SU-DHL-6 (cell line): ENCODE measurements at regions not wholly inside any gene's neighbourhood (a gene's known extent, or its start where the extent isn't known, plus 50 kb on each side); places are given as distances from the start of the nearest gene placed in this dataset.

Source experiments
- H2AFZ ChIP-seq: fragments of 200-600 bp; sonication (generic); 2 replicates; pipeline ENCODE4 v1.6.1; 2014; ENCODE audit warnings: low read depth, mild to moderate bottlenecking, moderate library complexity, mixed read lengths, antibody characterized with exemption, low read length; ENCODE audit not compliant: severe bottlenecking
- H3F3A ChIP-seq: fragments of 200-600 bp; shearing (Covaris generic); 2 replicates; pipeline ENCODE4 v1.6.0; 2016; ENCODE audit warnings: antibody characterized with exemption, mild to moderate bottlenecking; ENCODE audit not compliant: insufficient read depth
- H3K27ac ChIP-seq: fragments of 200-600 bp; sonication (generic); 2 replicates; pipeline ENCODE4 v1.5.1; 2016; ENCODE audit warnings: low read depth, mild to moderate bottlenecking, low read length, moderate library complexity, mixed read lengths
- H3K27me3 ChIP-seq: fragments of 200-600 bp; sonication (generic), shearing (Covaris generic); 2 replicates; pipeline ENCODE4 v1.6.0; 2014; ENCODE audit warnings: mild to moderate bottlenecking, low read length
- H3K36me3 ChIP-seq: fragments of 200-600 bp; sonication (generic); 2 replicates; pipeline ENCODE4 v1.6.1; 2014; ENCODE audit warnings: mild to moderate bottlenecking, low read length, mixed read lengths
- H3K4me2 ChIP-seq: fragments of 300-600, 200-600 bp; shearing (Covaris generic), sonication (generic); 2 replicates; pipeline ENCODE4 v1.6.0; 2014; ENCODE audit warnings: low read length, low read depth, mild to moderate bottlenecking; ENCODE audit not compliant: poor library complexity, severe bottlenecking
- H3K4me3 ChIP-seq: fragments of 200-600 bp; sonication (generic); 2 replicates; pipeline ENCODE4 v1.5.1; 2014; ENCODE audit warnings: antibody characterized with exemption, low read length, mild to moderate bottlenecking, mixed read lengths; ENCODE audit not compliant: insufficient read depth, poor library complexity, severe bottlenecking
- H3K79me2 ChIP-seq: fragments of 200-600 bp; sonication (generic); 2 replicates; pipeline ENCODE4 v1.6.1; 2014; ENCODE audit warnings: mild to moderate bottlenecking, low read length, moderate library complexity; ENCODE audit not compliant: insufficient read depth
- H3K9ac ChIP-seq: fragments of 200-600 bp; sonication (generic); 2 replicates; pipeline ENCODE4 v1.7.0; 2014; ENCODE audit warnings: mild to moderate bottlenecking, low read length
- H3K9me2 ChIP-seq: fragments of 200-600 bp; sonication (generic); replicated peaks from 2 replicates; pipeline ENCODE4 v1.6.1; 2014; ENCODE audit warnings: low read length; ENCODE audit not compliant: insufficient read depth
- H3K9me3 ChIP-seq: fragments of 200-600 bp; sonication (generic); 2 replicates; pipeline ENCODE4 v1.6.1; 2014; ENCODE audit warnings: low read length, mixed read lengths; ENCODE audit not compliant: insufficient read depth
- H4K20me1 ChIP-seq: fragments of 200-600 bp; sonication (generic); 2 replicates; pipeline ENCODE4 v1.6.1; 2014; ENCODE audit warnings: low read depth, mild to moderate bottlenecking, antibody characterized with exemption, low read length, moderate library complexity, mixed read lengths
- EZH2phosphoT487 ChIP-seq: fragments of 200-600 bp; sonication (generic), shearing (Covaris generic); conservative IDR thresholded peaks from 2 replicates; pipeline ENCODE4 v1.6.1; 2018; ENCODE audit warnings: mild to moderate bottlenecking, antibody characterized with exemption, low read length, moderate library complexity, mixed read lengths
- TF ChIP-seq, protein P1 (sequence below): fragments of 200-600 bp; sonication (generic); IDR thresholded peaks from one replicate; pipeline ENCODE4 v1.5.1; 2017; ENCODE audit warnings: antibody characterized with exemption, mild to moderate bottlenecking, low read length, moderate library complexity; ENCODE audit not compliant: insufficient read depth, poor library complexity, severe bottlenecking

DNA sequence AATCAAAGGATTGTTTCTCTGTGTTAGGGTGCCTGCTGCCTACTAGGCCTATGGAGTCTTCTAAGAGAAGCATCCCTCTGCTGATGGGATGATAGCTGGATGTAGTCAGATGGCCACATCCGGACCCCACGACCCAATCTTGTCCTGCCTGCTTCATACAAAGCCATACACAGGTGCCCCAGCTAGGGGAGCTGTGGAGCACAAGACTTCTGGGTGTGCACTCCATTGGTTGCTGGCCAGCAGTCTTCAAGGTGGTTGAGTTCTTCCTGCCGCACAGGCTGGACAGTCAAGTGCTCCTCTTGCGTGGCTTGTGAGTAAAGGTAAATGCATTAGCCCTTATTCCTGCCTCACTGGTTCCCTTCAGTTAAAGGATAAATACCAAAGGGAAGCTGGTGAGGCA, 120.2 kb downstream of the TEX36 start:
- H3K4me3 ChIP-seq, result no peak overlapping the region
- no peaks in the 10 kb centered on the region for H3K79me2 ChIP-seq
- H2AFZ ChIP-seq, result no peak overlapping the region
- no peaks in the 10 kb centered on the region for H3K36me3 ChIP-seq
- H4K20me1 ChIP-seq, result no peaks in the 10 kb centered on the region
- TF ChIP-seq, protein P1, sequence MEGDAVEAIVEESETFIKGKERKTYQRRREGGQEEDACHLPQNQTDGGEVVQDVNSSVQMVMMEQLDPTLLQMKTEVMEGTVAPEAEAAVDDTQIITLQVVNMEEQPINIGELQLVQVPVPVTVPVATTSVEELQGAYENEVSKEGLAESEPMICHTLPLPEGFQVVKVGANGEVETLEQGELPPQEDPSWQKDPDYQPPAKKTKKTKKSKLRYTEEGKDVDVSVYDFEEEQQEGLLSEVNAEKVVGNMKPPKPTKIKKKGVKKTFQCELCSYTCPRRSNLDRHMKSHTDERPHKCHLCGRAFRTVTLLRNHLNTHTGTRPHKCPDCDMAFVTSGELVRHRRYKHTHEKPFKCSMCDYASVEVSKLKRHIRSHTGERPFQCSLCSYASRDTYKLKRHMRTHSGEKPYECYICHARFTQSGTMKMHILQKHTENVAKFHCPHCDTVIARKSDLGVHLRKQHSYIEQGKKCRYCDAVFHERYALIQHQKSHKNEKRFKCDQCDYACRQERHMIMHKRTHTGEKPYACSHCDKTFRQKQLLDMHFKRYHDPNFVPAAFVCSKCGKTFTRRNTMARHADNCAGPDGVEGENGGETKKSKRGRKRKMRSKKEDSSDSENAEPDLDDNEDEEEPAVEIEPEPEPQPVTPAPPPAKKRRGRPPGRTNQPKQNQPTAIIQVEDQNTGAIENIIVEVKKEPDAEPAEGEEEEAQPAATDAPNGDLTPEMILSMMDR, result no peak
- no peak for TF ChIP-seq EZH2phosphoT487
- H3K9ac ChIP-seq, result no peak overlapping the region
- H3K27ac ChIP-seq, result no peak overlapping the region
- no peak overlapping the region for H3K4me2 ChIP-seq
- H3K9me3 ChIP-seq, result no peaks in the 10 kb centered on the region
- H3K27me3 ChIP-seq, result no peaks in the 10 kb centered on the region
- no peaks in the 10 kb centered on the region for H3F3A ChIP-seq
- no peaks in the 10 kb centered on the region for H3K9me2 ChIP-seq

DNA sequence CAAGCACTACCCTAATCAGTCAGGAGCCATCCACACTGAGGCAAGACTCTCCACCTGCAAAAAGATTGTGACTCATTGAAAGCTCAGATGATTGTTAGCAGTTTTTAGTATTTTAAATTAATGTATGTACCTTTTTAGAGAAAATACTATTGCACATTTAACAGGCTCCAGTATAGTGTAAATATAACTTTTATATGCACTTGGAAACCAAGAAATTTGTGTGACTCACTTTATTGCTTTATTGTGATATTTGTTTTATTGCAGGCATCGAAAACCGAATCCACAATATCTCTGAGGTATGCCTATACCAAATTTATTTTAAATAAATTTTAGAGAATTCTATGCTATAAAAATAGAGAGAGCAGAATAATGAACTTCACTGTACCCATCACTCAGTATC, 122.0 kb downstream of the TEX36 start:
- no peaks in the 10 kb centered on the region for H3K9me2 ChIP-seq
- H3K79me2 ChIP-seq, result no peaks in the 10 kb centered on the region
- no peak overlapping the region for H3K27ac ChIP-seq
- no peaks in the 10 kb centered on the region for H3F3A ChIP-seq
- no peak overlapping the region for H3K4me3 ChIP-seq
- H4K20me1 ChIP-seq, result no peaks in the 10 kb centered on the region
- no peak overlapping the region for H3K4me2 ChIP-seq
- no peaks in the 10 kb centered on the region for H3K9me3 ChIP-seq
- no peaks in the 10 kb centered on the region for H3K36me3 ChIP-seq
- TF ChIP-seq, protein P1, result no peak
- no peak overlapping the region for H3K9ac ChIP-seq
- H3K27me3 ChIP-seq, result no peaks in the 10 kb centered on the region
- no peak overlapping the region for H2AFZ ChIP-seq

DNA sequence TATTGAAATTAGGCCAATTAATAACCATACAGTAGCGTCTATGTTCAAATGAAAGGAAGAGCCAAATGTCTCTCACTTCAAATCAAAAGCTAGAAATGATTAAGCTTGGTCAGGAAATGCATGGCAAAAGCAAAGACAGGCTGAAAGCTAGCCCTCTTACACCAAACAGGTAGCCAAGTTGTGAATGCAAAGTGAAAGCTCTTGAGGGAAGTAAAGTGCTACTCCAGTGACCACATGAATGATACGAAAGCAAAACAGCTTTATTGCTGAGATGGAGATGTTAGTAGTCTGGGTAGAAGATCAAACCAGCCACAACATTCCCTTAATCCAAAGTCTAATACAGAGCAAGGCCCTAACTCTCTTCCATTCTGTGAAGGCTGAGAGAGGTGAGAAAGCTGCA, 123.8 kb downstream of the TEX36 start:
- H3K9me2 ChIP-seq, result no peaks in the 10 kb centered on the region
- H4K20me1 ChIP-seq, result no peaks in the 10 kb centered on the region
- no peak overlapping the region for H3K27ac ChIP-seq
- H3F3A ChIP-seq, result no peaks in the 10 kb centered on the region
- no peaks in the 10 kb centered on the region for H3K27me3 ChIP-seq
- H2AFZ ChIP-seq, result no peak overlapping the region
- no peak for TF ChIP-seq EZH2phosphoT487
- TF ChIP-seq, protein P1, result no peak
- no peak overlapping the region for H3K9ac ChIP-seq
- no peaks in the 10 kb centered on the region for H3K36me3 ChIP-seq
- no peak overlapping the region for H3K4me3 ChIP-seq
- H3K79me2 ChIP-seq, result no peaks in the 10 kb centered on the region
- no peaks in the 10 kb centered on the region for H3K9me3 ChIP-seq
- no peak overlapping the region for H3K4me2 ChIP-seq
